Ishikawa (cell line): ENCODE measurements at regions not wholly inside any gene's neighbourhood (a gene's known extent, or its start where the extent isn't known, plus 50 kb on each side); places are given as distances from the start of the nearest gene placed in this dataset.

ENCODE experiments used
- CEBPB ChIP-seq: IDR thresholded peaks from 2 replicates; pipeline ENCODE4 v1.6.1; 2012
- CREB1 ChIP-seq: IDR thresholded peaks from 2 replicates; pipeline ENCODE4 v1.6.1; 2012; ENCODE audit warnings: low read depth
- EGR1 ChIP-seq: IDR thresholded peaks from 2 replicates; pipeline ENCODE4 v1.6.1; 2012
- EP300 ChIP-seq: IDR thresholded peaks from 2 replicates; pipeline ENCODE4 v1.6.1; 2012; ENCODE audit warnings: borderline replicate concordance
- FOXM1 ChIP-seq: IDR thresholded peaks from 2 replicates; pipeline ENCODE4 v1.6.1; 2012; ENCODE audit warnings: low read depth, borderline replicate concordance
- MAX ChIP-seq: IDR thresholded peaks from 2 replicates; pipeline ENCODE4 v1.6.1; 2012
- NFIC ChIP-seq: IDR thresholded peaks from 2 replicates; pipeline ENCODE4 v1.6.1; 2012
- RAD21 ChIP-seq: IDR thresholded peaks from 2 replicates; pipeline ENCODE4 v1.6.1; 2012; ENCODE audit warnings: low read depth
- REST ChIP-seq: IDR thresholded peaks from 2 replicates; pipeline ENCODE4 v1.6.1; 2012; ENCODE audit warnings: low read depth, mild to moderate bottlenecking
- TAF1 ChIP-seq: IDR thresholded peaks from 2 replicates; pipeline ENCODE4 v1.6.1; 2012; ENCODE audit warnings: low read depth, mild to moderate bottlenecking
- TCF12 ChIP-seq: IDR thresholded peaks from 2 replicates; pipeline ENCODE4 v1.6.1; 2012; ENCODE audit warnings: low read depth
- TEAD4 ChIP-seq: IDR thresholded peaks from 2 replicates; pipeline ENCODE4 v1.6.1; 2012
- USF1 ChIP-seq: IDR thresholded peaks from 2 replicates; pipeline ENCODE4 v1.6.1; 2012
- YY1 ChIP-seq: IDR thresholded peaks from 2 replicates; pipeline ENCODE4 v1.6.1; 2012; ENCODE audit warnings: low read depth
- ZBTB7A ChIP-seq: IDR thresholded peaks from 2 replicates; pipeline ENCODE4 v1.6.1; 2012; ENCODE audit warnings: low read depth

- TF ChIP-seq USF1 (no peak), YY1 (no peak), MAX (no peak), CREB1 (no peak), CEBPB (no peak), REST (no peak), EGR1 (no peak), ZBTB7A (no peak), TEAD4 (no peak), NFIC (no peak), TCF12 (no peak), RAD21 (no peak), EP300 (no peak), TAF1 (no peak), FOXM1 (no peak)
These were observed 169.0 kb upstream of the SLC24A5 start for GRCh38 chr15:47951781-47952180.

GRCh38 chr15:47954196-47954595 lies 166.6 kb upstream of the SLC24A5 start:
- TF ChIP-seq TCF12, result no peak
- TF ChIP-seq RAD21, result no peak
- no peak for TF ChIP-seq CEBPB
- no peak for TF ChIP-seq CREB1
- TF ChIP-seq TEAD4, result no peak
- no peak for TF ChIP-seq USF1
- TF ChIP-seq EP300, result no peak
- no peak for TF ChIP-seq EGR1

GRCh38 chr15:47955021-47955420 lies 165.8 kb upstream of the SLC24A5 start:
- TF ChIP-seq FOXM1 (no peak), EGR1 (no peak), EP300 (no peak), USF1 (no peak), NFIC (no peak), TCF12 (no peak), TEAD4 (no peak), ZBTB7A (no peak), RAD21 (no peak), MAX (no peak), TAF1 (no peak), CREB1 (no peak), REST (no peak), YY1 (no peak), CEBPB (no peak)

GRCh38 chr15:47959617-47960413 lies 161.0 kb upstream of the SLC24A5 start:
- TF ChIP-seq REST (no peak), FOXM1 (no peak), EP300 (no peak), CREB1 (no peak), RAD21 (no peak), TAF1 (no peak), CEBPB (no peak), TCF12 (no peak), EGR1 (no peak), TEAD4 (no peak), USF1 (no peak), MAX (no peak), NFIC (no peak), YY1 (no peak), ZBTB7A (no peak)
